GM12878 (cell line): ENCODE measurements at regions not wholly inside any gene's neighbourhood (a gene's known extent, or its start where the extent isn't known, plus 50 kb on each side); places are given as distances from the start of the nearest gene placed in this dataset.

ENCODE experiments used
- ATAC-seq: fragments of 200-7000 bp; cut with Tn5 transposase; 3 replicates; pipeline ENCODE4 v1.9.1; 2020; ENCODE audit warnings: mild to moderate bottlenecking, moderate library complexity
- BruUV-seq: library from RNA; stranded (reverse); fragments of 400-500 nt; replicated peaks from 2 replicates; lab custom pipeline; 2021; lab: Mats Ljungman, UMichigan
- CTCF ChIA-PET: fragments of 300-600 bp; sonication (Branson Sonifier 250); formaldehyde crosslinking; extraction: SDS; loops from one replicate; lab custom pipeline; 2021; ENCODE audit warnings: inconsistent platforms; lab: Yijun Ruan, JAX
- POLR2A ChIA-PET: fragments of 350-600 bp; formaldehyde crosslinking; extraction: SDS; loops from one replicate; lab custom pipeline; 2021; ENCODE audit warnings: inconsistent platforms; lab: Charles Lee
- RAD21 ChIA-PET: fragments of 300-600 bp; sonication (Branson Sonifier 250); formaldehyde crosslinking; loops from one replicate; lab custom pipeline; 2023; ENCODE audit warnings: antibody characterized with exemption; ENCODE audit not compliant: unreplicated experiment; lab: Charles Lee
- SMC1A ChIA-PET: fragments of 300-600 bp; sonication (Branson Sonifier 250); formaldehyde crosslinking; loops from one replicate; lab custom pipeline; 2023; ENCODE audit not compliant: unreplicated experiment, uncharacterized antibody; lab: Charles Lee
- DNase-seq: peaks from one replicate; pipeline ENCODE4 v3.0.0-alpha.2; 2011; ENCODE audit warnings: low read depth, low spot score
- FAIRE-seq: peaks from 3 replicates; lab custom pipeline; 2011; peaks lifted over from hg19 to GRCh38; lab: Jason Lieb, UNC
- H2AFZ ChIP-seq: 2 replicates; pipeline ENCODE4 v1.6.0; 2011; ENCODE audit warnings: low read depth, low read length, control low read depth; ENCODE audit not compliant: control insufficient read depth
- H3K27ac ChIP-seq: 2 replicates; pipeline ENCODE4 v1.5.1; 2011; ENCODE audit warnings: control low read depth; ENCODE audit not compliant: control insufficient read depth, insufficient read depth
- H3K27me3 ChIP-seq, 2 experiments: replicated peaks in 1 of 2; 2 replicates each; pipeline versions ENCODE4 v1.6.0 to v1.6.1; 2011; ENCODE audit warnings: low read length in 1 of 2; ENCODE audit not compliant: control insufficient read depth in 2 of 2, insufficient read depth in 2 of 2
- H3K36me3 ChIP-seq, 2 experiments: 2 replicates each; pipeline ENCODE4 v1.5.1; 2011; ENCODE audit warnings: low read length in 1 of 2; ENCODE audit not compliant: control insufficient read depth in 2 of 2, insufficient read depth in 2 of 2
- H3K4me1 ChIP-seq: 2 replicates; pipeline ENCODE4 v1.6.1; 2011; ENCODE audit warnings: mild to moderate bottlenecking, low read length, moderate library complexity, mixed read lengths; ENCODE audit not compliant: control insufficient read depth, insufficient read depth
- H3K4me2 ChIP-seq: 2 replicates; pipeline ENCODE4 v1.6.0; 2011; ENCODE audit warnings: control low read depth; ENCODE audit not compliant: control insufficient read depth, insufficient read depth
- H3K4me3 ChIP-seq: fragments of 200-600 bp; sonication (generic); 2 replicates; pipeline ENCODE4 v1.5.1; 2016
- H3K79me2 ChIP-seq: 2 replicates; pipeline ENCODE4 v1.6.0; 2011; ENCODE audit warnings: low read length; ENCODE audit not compliant: control insufficient read depth, insufficient read depth
- H3K9ac ChIP-seq: 2 replicates; pipeline ENCODE4 v1.8.0; 2011; ENCODE audit warnings: low read length, control low read depth, mixed read lengths; ENCODE audit not compliant: control insufficient read depth, insufficient read depth
- H3K9me3 ChIP-seq: replicated peaks from 3 replicates; pipeline ENCODE4 v1.5.1; 2011; ENCODE audit warnings: mild to moderate bottlenecking, low read length; ENCODE audit not compliant: control insufficient read depth, insufficient read depth
- H4K20me1 ChIP-seq: 2 replicates; pipeline ENCODE4 v1.6.0; 2011; ENCODE audit not compliant: control insufficient read depth, insufficient read depth
- CBFB ChIP-seq: IDR thresholded peaks from 2 replicates; pipeline ENCODE4 v1.6.1; 2016; ENCODE audit warnings: antibody characterized with exemption, low read depth
- DPF2 ChIP-seq: fragments of 450-650 bp; IDR thresholded peaks from 2 replicates; pipeline ENCODE4 v1.6.1; 2017; ENCODE audit warnings: mild to moderate bottlenecking
- FOXK2 ChIP-seq: fragments of 450-650 bp; IDR thresholded peaks from 2 replicates; pipeline ENCODE4 v1.6.1; 2017; ENCODE audit warnings: mild to moderate bottlenecking, moderate library complexity
- KDM1A ChIP-seq: fragments of 200-600 bp; sonication (generic); IDR thresholded peaks from 2 replicates; pipeline ENCODE4 v1.6.1; 2016; ENCODE audit warnings: borderline replicate concordance
- RB1 ChIP-seq: fragments of 450-650 bp; formaldehyde crosslinking; IDR thresholded peaks from 2 replicates; pipeline ENCODE4 v1.6.1; 2017; ENCODE audit warnings: mild to moderate bottlenecking, borderline replicate concordance
- RELB ChIP-seq: fragments of 450-650 bp; IDR thresholded peaks from 2 replicates; pipeline ENCODE4 v1.6.1; 2017; ENCODE audit warnings: low read depth, mild to moderate bottlenecking, moderate library complexity
- SIN3A ChIP-seq: IDR thresholded peaks from 2 replicates; pipeline ENCODE4 v1.6.1; 2012; ENCODE audit warnings: low read depth, low read length, improper control_type of control experiment
- YY1 ChIP-seq: IDR thresholded peaks from 2 replicates; pipeline ENCODE4 v1.6.1; 2011; ENCODE audit warnings: low read depth, mild to moderate bottlenecking, low read length
- WGBS: methylation state at CpG from one replicate; pipeline ENCODE4 v1.1.6; 2016; ENCODE audit warnings: low lambda C conversion rate; ENCODE audit not compliant: insufficient replicate concordance, insufficient coverage; ENCODE audit errors: missing lambda C conversion rate; 5-methylcytosine and 5-hydroxymethylcytosine counted together
- in situ Hi-C: fragments of 300-500 bp; cut with MboI; formaldehyde crosslinking; loops from 9 replicates; pipeline ENCODE4 v1.14.3; 2018; ENCODE audit warnings: mixed read lengths
- intact Hi-C: fragments of 100-400 bp; cut with micrococcal nuclease; formaldehyde crosslinking; loops from one replicate; pipeline ENCODE4 v1.14.2; 2022; ENCODE audit not compliant: unreplicated experiment
- TF ChIP-seq, protein P1 (sequence below): IDR thresholded peaks from 2 replicates; pipeline ENCODE4 v1.6.1; 2012; ENCODE audit warnings: mild to moderate bottlenecking, low read depth, low read length

DNA sequence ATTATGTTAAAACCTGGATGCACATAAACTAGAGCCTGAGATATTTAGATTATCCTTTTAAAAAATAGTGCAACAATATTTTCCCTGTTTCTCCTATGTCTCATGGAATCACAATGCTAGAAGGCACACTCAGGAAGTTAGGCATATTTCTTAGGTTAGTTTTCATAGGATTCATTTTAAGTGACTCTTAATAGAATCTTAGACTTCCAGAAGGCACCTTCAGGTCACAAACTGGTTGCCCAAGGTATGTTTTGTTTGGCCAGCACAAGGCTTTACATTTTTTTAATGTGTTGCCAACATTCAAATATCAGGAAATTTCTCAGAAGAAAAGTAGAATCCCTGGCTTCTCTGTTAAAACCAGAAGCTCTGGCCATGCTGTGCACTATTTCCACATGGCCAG lies 129.3 kb downstream of the LNPK start:
- FAIRE-seq (no peak), ATAC-seq (no peak), DNase-seq (no peak)
- ChIA-PET SMC1A (no interaction called here), POLR2A (no interaction called here), CTCF (no interaction called here), RAD21 (no interaction called here)
- no peaks in the 10 kb centered on the region for H3K9me3 ChIP-seq
- intact Hi-C loops (no loop called here), in situ Hi-C loops (no loop called here)
- H3K27me3 ChIP-seq, result no peaks in the 10 kb centered on the region
- H3K27ac ChIP-seq, result no peak overlapping the region
- H2AFZ ChIP-seq, result no peak overlapping the region
- no peak overlapping the region for H3K4me2 ChIP-seq
- TF ChIP-seq SIN3A (no peak), YY1 (no peak), CBFB (no peak), DPF2 (no peak), RB1 (no peak)
- no peaks in the 10 kb centered on the region for H3K79me2 ChIP-seq
- no peaks in the 10 kb centered on the region for H4K20me1 ChIP-seq
- no peaks in the 10 kb centered on the region for H3K36me3 ChIP-seq
- H3K9ac ChIP-seq, result no peak overlapping the region
- no peaks in the 10 kb centered on the region for H3K4me1 ChIP-seq
- BruUV-seq, result no TSS peak
- no peak overlapping the region for H3K4me3 ChIP-seq

DNA sequence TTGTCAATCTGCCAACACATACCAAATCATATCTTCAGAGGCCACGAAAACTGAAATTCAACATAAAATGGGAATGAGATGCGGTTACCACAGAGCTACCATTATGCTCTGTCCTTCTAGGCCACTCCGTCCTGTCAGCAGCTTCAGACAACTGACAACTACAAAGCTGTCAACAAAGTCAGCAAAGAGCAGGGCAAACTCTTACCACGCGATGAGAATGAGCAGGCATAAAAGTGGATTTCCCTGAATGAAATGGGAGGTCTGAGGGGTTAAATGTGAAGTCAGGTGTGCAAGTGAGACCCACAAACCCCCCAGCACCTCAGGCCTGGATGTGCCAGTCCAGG lies 130.1 kb downstream of the LNPK start:
- no peak for DNase-seq
- no peak for ATAC-seq
- WGBS, result 50% methylated on average over 5 of the region's 5 CpGs
- H3K4me2 ChIP-seq, result no peak overlapping the region
- H3K27ac ChIP-seq, result no peak overlapping the region
- ChIA-PET CTCF (no interaction called here), SMC1A (no interaction called here), RAD21 (no interaction called here), POLR2A (no interaction called here)
- no peaks in the 10 kb centered on the region for H3K27me3 ChIP-seq
- H4K20me1 ChIP-seq, result no peaks in the 10 kb centered on the region
- H3K79me2 ChIP-seq, result no peaks in the 10 kb centered on the region
- no TSS peak for BruUV-seq
- no peaks in the 10 kb centered on the region for H3K9me3 ChIP-seq
- no peaks in the 10 kb centered on the region for H3K4me1 ChIP-seq
- TF ChIP-seq FOXK2 (no peak), KDM1A (no peak), RELB (no peak), CBFB (no peak)
- TF ChIP-seq, protein P1, sequence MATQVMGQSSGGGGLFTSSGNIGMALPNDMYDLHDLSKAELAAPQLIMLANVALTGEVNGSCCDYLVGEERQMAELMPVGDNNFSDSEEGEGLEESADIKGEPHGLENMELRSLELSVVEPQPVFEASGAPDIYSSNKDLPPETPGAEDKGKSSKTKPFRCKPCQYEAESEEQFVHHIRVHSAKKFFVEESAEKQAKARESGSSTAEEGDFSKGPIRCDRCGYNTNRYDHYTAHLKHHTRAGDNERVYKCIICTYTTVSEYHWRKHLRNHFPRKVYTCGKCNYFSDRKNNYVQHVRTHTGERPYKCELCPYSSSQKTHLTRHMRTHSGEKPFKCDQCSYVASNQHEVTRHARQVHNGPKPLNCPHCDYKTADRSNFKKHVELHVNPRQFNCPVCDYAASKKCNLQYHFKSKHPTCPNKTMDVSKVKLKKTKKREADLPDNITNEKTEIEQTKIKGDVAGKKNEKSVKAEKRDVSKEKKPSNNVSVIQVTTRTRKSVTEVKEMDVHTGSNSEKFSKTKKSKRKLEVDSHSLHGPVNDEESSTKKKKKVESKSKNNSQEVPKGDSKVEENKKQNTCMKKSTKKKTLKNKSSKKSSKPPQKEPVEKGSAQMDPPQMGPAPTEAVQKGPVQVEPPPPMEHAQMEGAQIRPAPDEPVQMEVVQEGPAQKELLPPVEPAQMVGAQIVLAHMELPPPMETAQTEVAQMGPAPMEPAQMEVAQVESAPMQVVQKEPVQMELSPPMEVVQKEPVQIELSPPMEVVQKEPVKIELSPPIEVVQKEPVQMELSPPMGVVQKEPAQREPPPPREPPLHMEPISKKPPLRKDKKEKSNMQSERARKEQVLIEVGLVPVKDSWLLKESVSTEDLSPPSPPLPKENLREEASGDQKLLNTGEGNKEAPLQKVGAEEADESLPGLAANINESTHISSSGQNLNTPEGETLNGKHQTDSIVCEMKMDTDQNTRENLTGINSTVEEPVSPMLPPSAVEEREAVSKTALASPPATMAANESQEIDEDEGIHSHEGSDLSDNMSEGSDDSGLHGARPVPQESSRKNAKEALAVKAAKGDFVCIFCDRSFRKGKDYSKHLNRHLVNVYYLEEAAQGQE, result no peak
- in situ Hi-C loops (no loop called here), intact Hi-C loops (no loop called here)
- H3K4me3 ChIP-seq, result no peak overlapping the region
- H3K36me3 ChIP-seq, result no peaks in the 10 kb centered on the region
- FAIRE-seq, result no peak
- no peak overlapping the region for H3K9ac ChIP-seq
- no peak overlapping the region for H2AFZ ChIP-seq
